ENCODE measurements at regions not wholly inside any gene's neighbourhood (a gene's known extent, or its start where the extent isn't known, plus 50 kb on each side); places are given as distances from the start of the nearest gene placed in this dataset.
A peak's percentile ranks its signal among the peaks of the same experiment; 100 is the strongest.

DNA sequence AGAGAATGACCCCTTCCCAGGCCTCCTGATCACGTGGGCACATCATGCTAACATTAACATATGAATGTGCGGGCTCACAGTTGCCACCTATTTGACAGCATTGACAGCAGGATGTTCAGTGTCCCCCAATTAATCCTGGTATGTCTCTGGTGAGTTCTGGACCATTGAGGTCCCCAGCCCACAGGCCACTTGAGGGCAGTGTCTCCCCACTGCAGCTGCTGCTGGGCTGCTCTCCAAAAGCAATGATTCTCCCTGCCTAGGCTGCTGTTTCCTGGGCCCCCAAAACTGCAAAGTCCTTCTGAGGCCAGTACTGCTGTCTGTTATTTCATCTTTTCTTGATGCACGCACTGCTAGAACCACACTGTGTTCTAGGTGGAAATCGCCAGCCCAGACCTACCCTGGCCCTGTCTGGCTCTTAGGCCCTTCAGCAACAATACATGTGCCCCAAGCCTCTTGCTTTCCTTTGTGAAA lies 52.7 kb upstream of the MAPK4 start:
- Histone ChIP-seq H3K9me3 (ENCODE audit: control insufficient read depth, insufficient read depth, low read length) (no peaks in the 10 kb centered on the region), H3K27me3 (ENCODE audit: control insufficient read depth, insufficient read depth, low read length) (no peaks in the 10 kb centered on the region), H3K27ac (ENCODE audit: low read depth, low read length) (no peak overlapping the region), H3K4me3 (ENCODE audit: low read depth, low read length) (no peak overlapping the region)
- DNase-seq (ENCODE audit: low read depth, low spot score) = no peak
- POLR2A ChIA-PET = no interaction called here
- CTCF ChIA-PET = no interaction called here
- TF ChIP-seq, protein P1, sequence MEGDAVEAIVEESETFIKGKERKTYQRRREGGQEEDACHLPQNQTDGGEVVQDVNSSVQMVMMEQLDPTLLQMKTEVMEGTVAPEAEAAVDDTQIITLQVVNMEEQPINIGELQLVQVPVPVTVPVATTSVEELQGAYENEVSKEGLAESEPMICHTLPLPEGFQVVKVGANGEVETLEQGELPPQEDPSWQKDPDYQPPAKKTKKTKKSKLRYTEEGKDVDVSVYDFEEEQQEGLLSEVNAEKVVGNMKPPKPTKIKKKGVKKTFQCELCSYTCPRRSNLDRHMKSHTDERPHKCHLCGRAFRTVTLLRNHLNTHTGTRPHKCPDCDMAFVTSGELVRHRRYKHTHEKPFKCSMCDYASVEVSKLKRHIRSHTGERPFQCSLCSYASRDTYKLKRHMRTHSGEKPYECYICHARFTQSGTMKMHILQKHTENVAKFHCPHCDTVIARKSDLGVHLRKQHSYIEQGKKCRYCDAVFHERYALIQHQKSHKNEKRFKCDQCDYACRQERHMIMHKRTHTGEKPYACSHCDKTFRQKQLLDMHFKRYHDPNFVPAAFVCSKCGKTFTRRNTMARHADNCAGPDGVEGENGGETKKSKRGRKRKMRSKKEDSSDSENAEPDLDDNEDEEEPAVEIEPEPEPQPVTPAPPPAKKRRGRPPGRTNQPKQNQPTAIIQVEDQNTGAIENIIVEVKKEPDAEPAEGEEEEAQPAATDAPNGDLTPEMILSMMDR (IDR thresholded peaks at IDR 0.05; ENCODE audit: low read depth, low read length) = 0 out of 2 replicates have a peak, but pooled peaks have one; percentile 16

DNA sequence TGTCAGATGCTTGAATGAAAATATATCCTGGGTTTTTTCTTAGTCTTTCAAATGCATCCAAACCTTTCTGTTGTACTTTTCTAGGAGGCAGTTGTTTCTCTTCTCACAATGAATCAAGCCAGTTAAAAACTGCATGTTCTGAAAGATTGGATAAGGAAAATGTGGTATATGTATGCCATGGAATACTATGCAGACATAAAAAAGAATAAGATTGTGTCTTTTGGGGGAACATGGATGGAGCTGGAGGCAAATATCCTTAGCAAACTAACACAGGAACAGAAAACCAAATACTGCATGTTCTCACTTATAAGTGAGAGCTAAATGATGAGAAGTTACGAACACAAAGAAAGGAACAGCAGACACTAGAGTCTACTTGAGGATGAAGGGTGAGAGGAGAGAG lies 51.7 kb upstream of the MAPK4 start:
- Histone ChIP-seq H3K9me3 (ENCODE audit: control insufficient read depth, insufficient read depth, low read length) (no peaks in the 10 kb centered on the region), H3K27me3 (ENCODE audit: control insufficient read depth, insufficient read depth, low read length) (no peaks in the 10 kb centered on the region), H3K27ac (ENCODE audit: low read depth, low read length) (no peak overlapping the region), H3K4me3 (ENCODE audit: low read depth, low read length) (no peak overlapping the region)
- CTCF ChIA-PET = no interaction called here
- POLR2A ChIA-PET = no interaction called here
- DNase-seq (ENCODE audit: low read depth, low spot score) = no peak
- TF ChIP-seq, protein P1 (IDR thresholded peaks at IDR 0.05; ENCODE audit: low read depth, low read length) = no peak

DNA sequence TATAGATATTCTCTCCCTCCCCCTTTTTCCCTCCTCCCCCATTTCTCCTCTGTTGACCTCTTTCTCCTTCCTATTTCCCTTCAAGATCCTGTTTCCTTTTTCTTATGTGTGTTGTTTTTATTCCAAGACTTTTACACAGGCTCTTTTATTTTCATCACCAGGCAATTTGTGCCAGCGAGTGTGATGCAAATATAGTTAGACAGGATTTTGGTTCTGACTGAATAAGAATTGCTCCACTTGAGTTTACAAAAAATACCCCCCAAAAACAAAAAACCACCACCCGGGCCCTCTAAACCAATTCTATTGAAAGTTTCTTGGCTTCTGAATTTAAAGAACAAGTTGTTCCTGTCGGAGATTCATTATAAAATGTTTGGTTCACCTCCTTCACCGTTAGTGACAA lies 50.9 kb upstream of the MAPK4 start:
- ChIA-PET POLR2A (no interaction called here), CTCF (no interaction called here)
- no peak overlapping the region for H3K4me3 ChIP-seq (ENCODE audit: low read depth, low read length)
- no peaks in the 10 kb centered on the region for H3K27me3 ChIP-seq (ENCODE audit: control insufficient read depth, insufficient read depth, low read length)
- TF ChIP-seq, protein P1 (IDR thresholded peaks at IDR 0.05; ENCODE audit: low read depth, low read length) = no peak
- no peaks in the 10 kb centered on the region for H3K9me3 ChIP-seq (ENCODE audit: control insufficient read depth, insufficient read depth, low read length)
- H3K27ac ChIP-seq (ENCODE audit: low read depth, low read length) = no peak overlapping the region
- no peak for DNase-seq (ENCODE audit: low read depth, low spot score)
